AG04449 (cell line): ENCODE measurements at regions not wholly inside any gene's neighbourhood (a gene's known extent, or its start where the extent isn't known, plus 50 kb on each side); places are given as distances from the start of the nearest gene placed in this dataset.
"Not testable (repeated sequence)": the region's sequence is repeated elsewhere in the genome, so short reads cannot be mapped to it uniquely, and the experiment has no call there.

Source experiments
- CTCF ChIA-PET: fragments of 350-600 bp; formaldehyde crosslinking; extraction: SDS; loops from one replicate; lab custom pipeline; 2021; ENCODE audit warnings: antibody characterized with exemption; lab: Yijun Ruan, JAX
- POLR2A ChIA-PET: fragments of 400-600, 350-600 bp; formaldehyde crosslinking; extraction: SDS; loops from one replicate; lab custom pipeline; 2020; ENCODE audit warnings: antibody characterized with exemption, inconsistent platforms; lab: Yijun Ruan, JAX
- DNase-seq: peaks from one replicate; pipeline ENCODE4 v3.0.0-alpha.2; 2010; ENCODE audit warnings: low read depth, low spot score
- H3K4me3 ChIP-seq: 2 replicates; pipeline ENCODE4 v1.5.1; 2011; ENCODE audit warnings: low read depth, mild to moderate bottlenecking, control low read depth, low read length
- CTCF ChIP-seq: IDR thresholded peaks from one replicate; pipeline ENCODE4 v1.5.1; 2011; ENCODE audit warnings: mild to moderate bottlenecking, moderate library complexity, low read length, control low read depth, inconsistent platforms; ENCODE audit not compliant: insufficient read depth; ENCODE audit errors: missing control alignments

GRCh38 chr4:110867981-110868720 lies 245.3 kb upstream of the PITX2 start:
- no peak for TF ChIP-seq CTCF
- ChIA-PET CTCF (interaction anchor here (1.1 kb wide), 1 partner anchor 13 kb away, joined by 3 read pairs; no protein-coding TSS in a partner anchor), POLR2A (interaction anchor here (1.0 to 2.3 kb wide), 2 partner anchors 14 to 160 kb away, joined by 4 to 10 read pairs; no protein-coding TSS in a partner anchor)
- DNase-seq = no peak
- H3K4me3 ChIP-seq = no peak overlapping the region

GRCh38 chr4:110869114-110869513 lies 246.2 kb upstream of the PITX2 start:
- POLR2A ChIA-PET = interaction anchor here (1.0 to 2.3 kb wide), 2 partner anchors 15 to 159 kb away, joined by 4 to 10 read pairs; no protein-coding TSS in a partner anchor
- DNase-seq = peak; percentile 65

GRCh38 chr4:110869862-110870572 lies 247.1 kb upstream of the PITX2 start:
- TF ChIP-seq CTCF = no peak
- H3K4me3 ChIP-seq = no peak overlapping the region
- POLR2A ChIA-PET = no interaction called here
- DNase-seq = no peak
- CTCF ChIA-PET = interaction anchor here (1.6 kb wide), 1 partner anchor 76 kb away, joined by 3 read pairs; no protein-coding TSS in a partner anchor

More at GRCh38 chr4:110869114-110869513, 246.2 kb upstream of the PITX2 start:
- CTCF ChIA-PET = interaction anchor here (1.6 kb wide), 1 partner anchor 75 kb away, joined by 3 read pairs; no protein-coding TSS in a partner anchor
- TF ChIP-seq CTCF = no peak
- no peak overlapping the region for H3K4me3 ChIP-seq

- CTCF ChIA-PET, H3K4me3 ChIP-seq, DNase-seq, POLR2A ChIA-PET: not testable (repeated sequence)
Measured at GRCh38 chr4:110876214-110876613, 253.3 kb upstream of the PITX2 start.

- no peak for DNase-seq
- no peak for TF ChIP-seq CTCF
- H3K4me3 ChIP-seq = no peak overlapping the region
- ChIA-PET CTCF (interaction anchor here (1.3 kb wide), 1 partner anchor 21 kb away, joined by 3 read pairs; no protein-coding TSS in a partner anchor), POLR2A (no interaction called here)
Measured at GRCh38 chr4:110876866-110877265, 254.0 kb upstream of the PITX2 start.

- no peak for TF ChIP-seq CTCF
- ChIA-PET POLR2A (no interaction called here), CTCF (interaction anchor here (1.3 kb wide), 1 partner anchor 22 kb away, joined by 3 read pairs; no protein-coding TSS in a partner anchor)
- H3K4me3 ChIP-seq = no peak overlapping the region
- no peak for DNase-seq
Measured at GRCh38 chr4:110877778-110878370, 255.0 kb upstream of the PITX2 start.
